HG03139 (cell line): ENCODE measurements at regions not wholly inside any gene's neighbourhood (a gene's known extent, or its start where the extent isn't known, plus 50 kb on each side); places are given as distances from the start of the nearest gene placed in this dataset.

Experiments
- ATAC-seq: cut with Tn5 transposase; IDR thresholded peaks from one replicate; pipeline ENCODE4 v1.9.1; 2021; ENCODE audit not compliant: unreplicated experiment

DNA sequence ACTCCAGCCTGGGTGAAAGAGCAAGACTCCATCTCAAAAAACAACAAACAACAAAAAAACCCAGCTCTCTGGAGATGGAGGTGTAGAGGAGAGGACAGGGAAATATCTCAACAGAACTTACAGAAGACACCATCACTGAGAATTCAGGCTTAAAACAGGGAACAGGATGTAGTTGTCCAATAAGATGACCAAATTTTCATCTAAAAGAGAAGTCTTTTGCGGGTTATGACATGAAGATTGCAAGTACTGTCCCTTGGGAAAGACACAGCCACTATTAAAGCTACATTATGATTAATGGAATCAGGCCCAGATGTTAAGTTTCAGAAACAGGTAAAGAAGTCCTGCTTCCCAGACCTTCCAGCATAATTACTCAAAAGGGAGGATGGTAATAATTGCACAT lies 235.2 kb upstream of the NRP1 start:
- ATAC-seq: no peak

GRCh38 chr10:33566426-33566825 lies 232.0 kb upstream of the NRP1 start:
- no peak for ATAC-seq

DNA sequence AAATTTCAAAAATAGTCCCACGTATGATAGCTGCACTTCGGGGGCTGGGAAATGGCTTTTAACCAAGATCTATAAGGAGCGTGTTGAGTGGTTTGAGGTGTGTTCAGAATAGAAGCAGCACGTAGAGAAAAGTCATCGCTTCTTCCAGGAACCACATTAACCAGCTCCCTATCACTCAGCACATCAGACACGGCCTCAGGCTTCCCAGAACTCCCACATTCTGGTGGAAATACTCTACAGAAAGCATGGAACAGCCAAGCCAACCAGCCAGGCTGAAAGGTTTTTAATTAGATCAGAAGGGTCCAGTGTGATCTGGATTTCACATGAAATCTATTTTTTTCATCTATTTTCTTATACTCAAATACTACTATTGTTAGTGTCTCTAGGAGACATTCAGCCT lies 231.5 kb upstream of the NRP1 start:
- ATAC-seq: no peak

GRCh38 chr10:33565231-33565630 lies 230.8 kb upstream of the NRP1 start:
- no peak for ATAC-seq

- no peak for ATAC-seq
Observed at GRCh38 chr10:33559105-33559504, 224.6 kb upstream of the NRP1 start.

GRCh38 chr10:33557313-33557712 lies 222.8 kb upstream of the NRP1 start:
- ATAC-seq: no peak

- ATAC-seq: no peak
Observed at GRCh38 chr10:33556620-33557019, 222.2 kb upstream of the NRP1 start.

GRCh38 chr10:33556103-33556502 lies 221.6 kb upstream of the NRP1 start:
- no peak for ATAC-seq

GRCh38 chr10:33553748-33554571 lies 219.5 kb upstream of the NRP1 start:
- no peak for ATAC-seq

GRCh38 chr10:33552290-33552689 lies 217.8 kb upstream of the NRP1 start:
- no peak for ATAC-seq

- no peak for ATAC-seq
Observed at GRCh38 chr10:33550811-33551210, 216.3 kb upstream of the NRP1 start.

DNA sequence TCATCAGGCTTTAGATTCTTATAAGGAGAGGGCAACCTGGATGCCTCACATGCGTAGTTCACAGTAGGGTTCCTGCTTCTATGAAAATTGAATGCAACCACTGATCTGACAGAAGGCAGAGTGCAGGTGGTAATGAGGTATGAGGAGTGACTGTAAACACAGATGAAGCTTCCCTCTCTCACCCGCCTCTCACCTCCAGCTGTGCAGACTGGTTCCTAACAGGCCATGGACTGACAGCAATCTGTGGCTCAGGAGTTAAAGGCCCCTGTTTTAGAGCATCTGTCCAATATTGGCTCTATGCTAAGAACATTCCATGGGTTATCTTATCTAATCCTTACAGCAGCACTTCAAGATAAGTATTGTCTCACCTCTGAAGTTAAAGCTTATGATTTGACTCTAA lies 213.5 kb upstream of the NRP1 start:
- no peak for ATAC-seq

GRCh38 chr10:33546031-33546430 lies 211.6 kb upstream of the NRP1 start:
- no peak for ATAC-seq

- no peak for ATAC-seq
Observed at GRCh38 chr10:33542752-33543505, 208.5 kb upstream of the NRP1 start.

DNA sequence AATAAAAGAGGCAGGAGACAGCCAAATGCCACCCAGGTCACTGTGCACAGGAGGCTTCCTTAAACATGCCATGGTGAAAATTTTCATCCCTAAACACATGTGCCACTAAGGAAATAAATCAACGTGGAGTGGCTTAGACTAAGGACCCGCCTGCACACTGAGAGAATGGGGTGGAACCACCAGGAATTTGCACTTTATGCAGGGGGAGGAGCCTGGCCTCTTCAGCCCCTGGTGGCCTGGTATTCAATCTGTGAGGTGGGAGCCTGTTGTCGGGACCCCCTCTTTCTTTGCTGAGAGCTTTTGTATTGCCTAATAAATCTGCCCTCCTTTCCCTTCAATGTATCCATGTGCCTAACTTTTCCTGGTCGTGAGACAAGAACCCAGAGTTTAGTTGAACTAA lies 204.6 kb upstream of the NRP1 start:
- ATAC-seq: no peak

DNA sequence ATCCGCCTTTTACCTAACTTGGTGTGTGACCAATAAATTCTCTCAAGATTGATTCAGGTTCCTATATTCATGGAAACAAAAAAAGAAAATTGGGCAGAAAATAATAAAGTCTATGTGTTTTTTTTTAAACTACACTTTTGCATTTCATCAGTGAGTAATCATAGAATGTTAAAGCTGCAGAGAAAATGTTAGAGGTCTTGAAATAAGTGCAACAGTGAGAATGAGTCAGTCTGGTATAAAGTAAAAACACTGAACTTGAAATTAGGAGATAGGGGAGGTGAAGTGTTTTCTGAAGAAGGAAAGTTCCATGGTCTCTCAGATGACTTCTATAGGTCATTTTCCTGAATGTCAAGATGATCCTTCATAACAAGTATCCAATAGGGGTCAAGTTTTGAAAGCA lies 202.6 kb upstream of the NRP1 start:
- no peak for ATAC-seq

- no peak for ATAC-seq
Observed at GRCh38 chr10:33536508-33536907, 202.0 kb upstream of the NRP1 start.

- no peak for ATAC-seq
Observed at GRCh38 chr10:33535866-33536265, 201.4 kb upstream of the NRP1 start.

DNA sequence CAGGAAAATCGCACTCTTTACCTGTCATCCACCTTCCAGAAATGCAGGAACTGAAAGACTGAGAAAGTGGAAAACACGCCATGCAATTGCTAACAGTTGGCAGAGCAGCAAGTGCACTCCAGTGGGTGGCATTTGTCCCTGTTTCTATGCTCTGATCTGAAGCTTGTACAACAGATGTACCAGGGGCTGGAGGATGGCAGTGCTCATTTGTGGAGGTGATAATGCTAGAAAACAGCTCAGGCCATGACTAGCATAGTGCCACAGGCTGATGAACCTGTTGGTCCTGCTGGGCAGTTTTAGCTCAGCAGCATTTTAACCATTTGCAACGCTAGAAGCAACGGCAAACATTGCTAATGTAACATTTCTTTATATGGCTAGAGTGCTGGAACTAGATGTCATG lies 199.9 kb upstream of the NRP1 start:
- no peak for ATAC-seq

DNA sequence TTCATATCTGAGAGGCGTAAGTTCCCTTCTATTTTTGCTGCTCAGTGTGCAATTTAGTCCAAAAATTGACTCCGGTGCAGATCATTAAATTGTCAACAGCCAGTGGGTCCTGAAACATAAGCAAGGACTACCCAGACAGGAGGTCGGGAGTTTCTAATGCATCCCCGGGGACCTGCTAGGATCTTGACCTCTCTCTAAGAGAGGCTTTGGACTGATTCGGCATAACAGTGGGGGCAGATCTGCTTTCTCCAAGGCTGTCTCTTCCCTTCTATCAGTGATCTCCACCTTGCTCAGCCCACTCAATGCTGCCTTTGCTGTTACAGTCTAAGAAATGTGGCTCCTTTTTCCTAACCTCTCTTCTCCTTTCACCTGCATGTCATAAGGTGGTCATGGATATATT lies 199.1 kb upstream of the NRP1 start:
- no peak for ATAC-seq

DNA sequence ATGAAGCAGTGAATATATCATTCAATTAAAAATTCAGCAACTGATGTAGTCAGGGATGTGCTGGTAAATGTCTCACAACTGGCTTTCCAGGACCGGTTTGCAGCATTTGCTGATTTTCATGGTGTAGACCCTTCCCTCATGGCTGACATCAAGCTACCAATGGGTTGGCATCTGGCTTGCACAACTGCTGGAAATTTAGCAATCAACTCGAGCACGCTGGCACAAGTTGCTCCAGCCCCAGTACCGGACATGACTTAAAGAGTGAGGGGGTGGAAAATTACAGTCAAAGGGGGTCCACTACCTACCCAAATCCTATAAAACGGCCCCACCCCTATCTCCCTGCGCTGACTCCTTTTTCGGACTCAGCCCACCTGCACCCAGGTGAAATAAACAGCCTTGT lies 198.4 kb upstream of the NRP1 start:
- ATAC-seq: no peak

DNA sequence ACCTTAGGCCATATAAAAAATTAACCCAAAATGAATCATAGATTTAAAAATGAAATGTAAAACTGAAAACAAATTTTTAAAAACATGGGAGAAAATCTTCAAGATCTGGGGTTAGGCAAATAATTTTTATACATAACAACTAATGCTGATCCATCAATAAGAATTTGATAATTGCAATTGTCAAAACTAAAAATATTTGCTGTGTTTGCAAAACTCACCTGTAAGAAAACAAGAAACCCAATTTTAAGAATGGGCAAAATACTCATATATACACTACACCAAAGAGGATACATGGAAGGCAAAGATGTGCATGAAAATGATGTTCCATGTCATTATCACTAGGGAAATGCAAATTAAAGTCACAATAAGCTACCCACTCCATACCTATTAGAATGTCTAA lies 194.8 kb upstream of the NRP1 start:
- no peak for ATAC-seq

DNA sequence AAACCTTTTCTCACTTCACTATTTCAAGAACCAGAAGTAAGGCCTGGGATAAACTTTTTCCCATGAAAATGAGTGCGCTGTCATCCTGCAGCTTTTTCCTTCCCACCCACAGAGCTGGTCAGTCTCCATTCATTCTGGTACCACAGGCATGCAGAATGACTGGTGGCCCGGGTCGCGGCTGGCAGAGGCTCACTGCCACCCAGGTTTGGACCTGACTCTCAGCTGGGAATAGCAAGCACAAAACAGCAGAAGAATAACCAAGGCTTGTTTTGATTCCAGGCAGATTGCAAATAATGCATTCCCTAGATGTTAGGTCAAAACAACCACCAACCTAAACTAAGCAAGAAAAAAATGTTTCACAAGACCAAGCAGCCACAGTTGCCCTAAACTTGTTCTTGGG lies 190.5 kb upstream of the NRP1 start:
- ATAC-seq: no peak
